ENCODE measurements at regions not wholly inside any gene's neighbourhood (a gene's known extent, or its start where the extent isn't known, plus 50 kb on each side); places are given as distances from the start of the nearest gene placed in this dataset.

- no peak for TF ChIP-seq CTCF (conservative IDR thresholded peaks at IDR 0.05 in 1 of 2, IDR thresholded peaks at IDR 0.05 in 1 of 2; ENCODE audit: extremely low read depth in 1 of 2, insufficient read depth in 1 of 2, low read depth in 1 of 2, low read length in 2 of 2)
- TF ChIP-seq EZH2 (IDR thresholded peaks at IDR 0.05; ENCODE audit: borderline replicate concordance, low read length): no peak
Observed at GRCh38 chr13:53622456-53622855, 593.8 kb downstream of the OLFM4 start.
